Body of pancreas (tissue), 4 donors: ENCODE measurements at regions not wholly inside any gene's neighbourhood (a gene's known extent, or its start where the extent isn't known, plus 50 kb on each side); places are given as distances from the start of the nearest gene placed in this dataset.

Source experiments
- POLR2A ChIP-seq, 3 donors: fragments of 450-650 bp; IDR thresholded peaks; one replicate each; pipeline ENCODE4 v1.6.1; 2016; ENCODE audit warnings: antibody characterized with exemption in 3 of 3, mild to moderate bottlenecking in 2 of 3
- TF ChIP-seq, protein P1 (sequence below), 7 experiments: fragments of 450-650 bp in 4 of 7; fragments of 200-600 bp in 3 of 7; sonication (generic) in 3 of 7; IDR thresholded peaks; one replicate each; pipeline ENCODE4 v1.5.1; 2016 to 2019; ENCODE audit warnings: antibody characterized with exemption in 7 of 7

DNA sequence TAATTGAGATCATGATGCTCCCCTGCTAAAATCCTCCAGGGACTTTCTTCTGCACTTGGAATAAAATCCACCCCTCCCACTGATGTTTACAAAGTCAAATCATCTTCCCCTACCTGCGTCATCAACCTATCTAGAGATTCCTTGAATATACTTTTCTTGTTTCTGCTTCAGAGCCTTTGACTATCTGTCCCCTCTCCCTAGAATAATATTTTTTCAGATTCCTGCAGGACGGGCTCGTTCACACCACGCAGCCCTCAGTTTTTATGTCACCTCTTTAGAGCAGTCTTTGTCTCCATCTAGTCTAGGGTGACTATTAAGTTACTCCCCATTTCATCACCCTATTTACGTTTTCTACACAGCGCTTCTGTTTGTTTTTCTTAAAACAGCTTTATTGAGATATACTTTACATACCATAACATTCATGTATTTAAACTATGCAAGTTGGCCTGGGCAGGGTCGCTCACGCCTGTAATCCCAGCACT lies 94.8 kb upstream of the SESN3 start:
- no peak for TF ChIP-seq POLR2A (IDR thresholded peaks at IDR 0.05)
- TF ChIP-seq, protein P1, sequence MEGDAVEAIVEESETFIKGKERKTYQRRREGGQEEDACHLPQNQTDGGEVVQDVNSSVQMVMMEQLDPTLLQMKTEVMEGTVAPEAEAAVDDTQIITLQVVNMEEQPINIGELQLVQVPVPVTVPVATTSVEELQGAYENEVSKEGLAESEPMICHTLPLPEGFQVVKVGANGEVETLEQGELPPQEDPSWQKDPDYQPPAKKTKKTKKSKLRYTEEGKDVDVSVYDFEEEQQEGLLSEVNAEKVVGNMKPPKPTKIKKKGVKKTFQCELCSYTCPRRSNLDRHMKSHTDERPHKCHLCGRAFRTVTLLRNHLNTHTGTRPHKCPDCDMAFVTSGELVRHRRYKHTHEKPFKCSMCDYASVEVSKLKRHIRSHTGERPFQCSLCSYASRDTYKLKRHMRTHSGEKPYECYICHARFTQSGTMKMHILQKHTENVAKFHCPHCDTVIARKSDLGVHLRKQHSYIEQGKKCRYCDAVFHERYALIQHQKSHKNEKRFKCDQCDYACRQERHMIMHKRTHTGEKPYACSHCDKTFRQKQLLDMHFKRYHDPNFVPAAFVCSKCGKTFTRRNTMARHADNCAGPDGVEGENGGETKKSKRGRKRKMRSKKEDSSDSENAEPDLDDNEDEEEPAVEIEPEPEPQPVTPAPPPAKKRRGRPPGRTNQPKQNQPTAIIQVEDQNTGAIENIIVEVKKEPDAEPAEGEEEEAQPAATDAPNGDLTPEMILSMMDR (IDR thresholded peaks at IDR 0.05) = no peak
